ENCODE measurements at regions not wholly inside any gene's neighbourhood (a gene's known extent, or its start where the extent isn't known, plus 50 kb on each side); places are given as distances from the start of the nearest gene placed in this dataset.

- DNase-seq: no peak
Observed at GRCh38 chr9:108674766-108675530, 180.8 kb downstream of the ACTL7B start.

DNA sequence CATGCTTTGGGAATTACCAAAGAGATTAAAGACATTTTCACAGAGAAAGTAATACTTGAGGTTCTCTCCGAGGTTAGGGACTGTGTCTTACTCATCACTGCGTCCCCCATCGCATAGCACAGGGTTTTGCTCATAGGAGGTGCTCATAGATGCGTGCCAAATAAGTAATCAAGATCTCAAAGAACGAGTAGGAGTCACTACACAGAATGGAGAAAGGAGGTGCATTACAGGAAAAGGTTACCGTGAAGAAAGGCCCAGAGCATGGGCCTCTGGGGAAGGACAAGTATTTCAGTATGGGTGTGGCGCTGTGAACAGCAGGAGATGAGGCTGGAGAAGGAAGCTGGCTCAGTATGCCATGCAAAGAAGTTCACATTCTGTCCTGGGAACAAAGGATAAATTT, 182.4 kb downstream of the ACTL7B start:
- no peak for DNase-seq

DNA sequence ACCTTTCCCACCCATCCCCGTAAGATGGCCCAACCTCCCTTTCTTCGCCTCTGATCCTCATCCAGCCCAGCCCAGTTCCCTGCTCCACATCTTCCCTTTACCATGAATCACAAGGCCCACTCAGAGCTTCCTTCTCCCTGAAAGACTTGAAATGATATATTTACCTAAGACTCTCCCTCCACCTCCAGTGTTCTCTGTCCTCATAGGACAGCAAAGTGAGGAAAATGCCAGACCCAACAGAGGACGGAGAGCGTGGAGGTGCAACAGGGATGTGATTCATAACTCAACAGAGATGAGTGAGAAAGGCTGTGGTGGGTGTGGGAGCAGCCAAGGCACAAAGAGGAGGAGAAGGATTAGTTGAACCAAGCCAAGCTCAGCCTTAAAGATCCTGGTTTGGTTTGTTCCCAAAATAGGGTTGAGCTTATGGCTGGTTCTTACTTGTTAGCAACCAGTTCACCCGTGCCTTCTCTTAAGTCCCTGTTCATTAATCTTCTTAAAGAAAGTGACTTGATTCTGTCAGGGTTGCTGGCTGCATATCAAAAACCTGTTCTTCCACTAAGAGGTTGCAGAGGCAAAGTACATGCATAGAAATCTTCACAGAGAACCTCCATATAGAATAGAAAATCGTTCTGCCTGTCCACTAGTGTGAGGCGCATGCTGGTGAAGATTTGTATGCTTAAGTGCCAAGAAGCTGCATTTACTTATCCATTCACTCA, 183.2 kb downstream of the ACTL7B start:
- DNase-seq: no peak

- DNase-seq: no peak
Observed at GRCh38 chr9:108671794-108672193, 184.0 kb downstream of the ACTL7B start.

- no peak for DNase-seq
Observed at GRCh38 chr9:108671176-108671575, 184.6 kb downstream of the ACTL7B start.

- DNase-seq: no peak
Observed at GRCh38 chr9:108668938-108669335, 186.8 kb downstream of the ACTL7B start.

DNA sequence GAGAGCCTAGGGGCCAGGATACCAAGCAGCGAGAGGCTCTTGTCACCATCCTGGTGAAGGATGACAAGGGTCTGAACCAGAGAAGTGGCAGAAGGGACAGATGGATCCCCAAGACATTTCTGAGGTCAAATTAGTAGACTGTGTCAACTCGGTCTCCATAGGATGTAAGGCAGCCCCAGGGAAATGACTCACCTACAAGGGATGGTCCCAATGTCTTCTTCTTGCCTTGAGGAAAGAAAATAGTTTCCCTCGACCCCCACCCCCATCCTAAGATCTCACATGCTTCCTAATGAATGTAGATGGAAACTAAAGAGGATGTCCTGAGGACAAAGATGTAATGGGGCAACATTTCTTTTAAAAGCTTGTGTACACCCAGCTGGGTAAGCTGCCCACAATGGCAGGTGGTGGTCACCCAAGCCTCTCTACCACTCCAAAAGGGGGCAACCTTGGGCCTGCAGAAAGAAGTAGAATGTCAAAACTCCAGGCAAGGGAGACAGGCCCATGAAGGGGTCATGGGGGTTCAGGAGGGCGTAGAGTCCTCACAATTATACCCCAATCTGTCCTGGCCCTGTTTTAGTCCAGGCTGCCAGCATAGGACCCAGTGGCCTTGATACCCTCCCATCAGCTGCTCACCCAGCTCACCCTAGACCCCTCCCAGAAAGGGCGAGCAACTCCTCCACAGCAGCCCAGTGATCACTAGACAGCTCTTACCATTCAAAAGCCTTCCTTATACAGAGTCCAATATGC, 187.4 kb downstream of the ACTL7B start:
- DNase-seq: no peak

- DNase-seq: no peak
Observed at GRCh38 chr9:108666240-108666784, 189.5 kb downstream of the ACTL7B start.

DNA sequence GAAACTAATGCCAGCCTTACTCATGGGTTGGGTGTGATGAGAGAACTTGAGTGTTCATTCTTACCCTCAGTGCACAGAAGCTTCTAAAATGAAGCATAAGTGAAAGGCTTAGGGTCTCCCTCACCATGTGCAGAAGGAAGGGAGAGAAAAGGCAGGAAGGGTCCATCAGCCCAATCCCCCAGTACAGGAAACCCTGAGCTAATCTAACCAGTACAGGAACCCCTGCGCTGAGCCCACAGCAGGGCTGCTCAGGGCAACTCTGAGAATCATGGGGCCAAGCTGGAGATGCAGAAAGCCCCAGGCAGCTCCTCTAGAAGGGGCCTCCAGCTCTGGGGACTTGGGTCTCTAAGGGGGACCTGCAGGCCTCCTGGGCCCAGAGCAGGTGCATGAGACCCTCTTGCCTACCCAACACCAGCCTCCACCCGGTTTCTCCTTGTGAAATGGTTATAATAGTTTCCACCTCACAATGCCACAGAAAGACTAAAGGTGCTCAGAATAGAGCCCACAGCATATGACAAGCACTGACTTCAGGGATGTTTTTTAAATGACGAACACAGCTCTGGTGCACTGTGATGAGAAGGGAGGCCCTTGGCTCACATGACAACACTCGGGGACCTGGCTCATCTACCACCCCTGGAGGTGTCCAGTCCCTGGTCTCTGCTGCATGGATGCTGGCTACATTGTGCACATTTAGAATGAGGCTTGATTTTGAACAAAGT, 190.1 kb downstream of the ACTL7B start:
- no peak for DNase-seq

GRCh38 chr9:108664309-108665255, 191.2 kb downstream of the ACTL7B start:
- no peak for DNase-seq

DNA sequence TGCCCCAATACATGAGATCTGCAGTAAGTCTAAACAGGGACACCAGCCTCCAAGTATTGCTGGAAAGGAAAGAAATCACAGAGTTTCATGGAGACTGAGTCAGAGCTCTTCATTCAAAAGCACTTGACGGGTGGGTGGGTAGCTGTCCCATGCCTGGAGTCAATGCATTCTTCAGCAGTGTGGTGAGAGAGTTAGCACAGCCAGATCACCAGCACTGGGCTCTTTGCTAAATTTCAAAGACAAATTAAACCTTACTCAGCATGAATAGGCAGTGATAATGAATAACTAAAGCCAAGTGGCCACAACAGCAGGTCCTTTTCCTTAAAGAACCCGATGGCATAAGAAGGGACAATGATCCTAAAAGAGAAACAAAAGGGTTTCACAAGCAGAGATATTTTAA, 192.4 kb downstream of the ACTL7B start:
- DNase-seq: no peak

DNA sequence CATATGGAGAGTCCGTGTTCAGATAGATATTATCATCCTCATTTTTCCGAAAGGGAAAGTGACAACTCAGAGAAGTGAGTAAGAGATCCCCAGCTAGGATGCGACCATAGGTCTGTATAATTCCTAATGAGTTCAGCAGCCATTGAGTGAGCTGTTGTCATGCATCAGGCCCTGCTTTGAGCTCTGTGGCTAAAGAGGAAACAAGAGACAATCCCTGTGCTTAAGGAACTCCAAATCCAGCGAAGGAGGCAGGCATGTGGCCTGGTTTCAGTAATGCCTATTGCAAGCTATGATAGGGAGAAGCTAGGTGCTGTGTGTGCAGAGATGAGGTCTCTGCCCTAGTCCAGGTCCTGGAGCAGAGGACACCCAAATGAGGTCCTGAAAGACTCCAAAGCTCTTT, 192.8 kb downstream of the ACTL7B start:
- no peak for DNase-seq

DNA sequence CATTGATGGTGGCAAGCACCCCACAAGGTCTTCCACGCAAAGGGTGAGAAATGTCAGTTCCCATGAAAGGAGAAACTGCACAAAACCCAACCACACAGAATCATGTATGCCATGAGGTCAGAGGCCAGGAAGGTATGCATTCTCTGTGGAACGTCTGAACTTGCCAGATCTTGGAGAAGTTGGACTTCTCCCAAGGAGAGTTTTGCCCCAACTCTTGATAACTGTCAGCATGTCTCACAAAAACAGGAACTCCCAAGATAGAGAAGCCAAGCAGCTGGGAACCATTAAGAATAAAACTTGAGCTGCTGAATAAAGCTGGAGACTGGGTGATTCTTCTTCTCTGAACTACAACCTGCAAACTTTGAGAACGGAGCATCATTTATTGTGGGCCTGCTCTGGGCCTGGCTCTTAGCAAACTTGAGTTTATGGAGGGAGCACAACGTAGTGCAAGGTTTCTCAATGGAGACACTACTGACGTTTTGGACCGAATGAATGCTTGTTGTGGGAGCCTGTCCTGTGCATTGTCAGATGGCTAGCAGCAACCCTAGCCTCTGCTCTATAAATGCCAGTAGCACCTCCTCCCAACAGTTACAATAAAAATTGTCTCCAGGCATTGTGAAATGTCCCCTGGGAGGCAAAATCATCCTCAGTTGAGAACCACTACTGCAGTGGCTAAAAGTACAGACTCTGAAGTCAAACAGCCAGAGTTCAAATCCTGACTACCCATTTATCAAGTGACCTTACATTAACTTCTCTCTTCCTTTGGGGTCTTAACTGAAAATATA, 193.5 kb downstream of the ACTL7B start:
- DNase-seq: no peak

GRCh38 chr9:108656566-108656965, 199.2 kb downstream of the ACTL7B start:
- no peak for DNase-seq

DNA sequence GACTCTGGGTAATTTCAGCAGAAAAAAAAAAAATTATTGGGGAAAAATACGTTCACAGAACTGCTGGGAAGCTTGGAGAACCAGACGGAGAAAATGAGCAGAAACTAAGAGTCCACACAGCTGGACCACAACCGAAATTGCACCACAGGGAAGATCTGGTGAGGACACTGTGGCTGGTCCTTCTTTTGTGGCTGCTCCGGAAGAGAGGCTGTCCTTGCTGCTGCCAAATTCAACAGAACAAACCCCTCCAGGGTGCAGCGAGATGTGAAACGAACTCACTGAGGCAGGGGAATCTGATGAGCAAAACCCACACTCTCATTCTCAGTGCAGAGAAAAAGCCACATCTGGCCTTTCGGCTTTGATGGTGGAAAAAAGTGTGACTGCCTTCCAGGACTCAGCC, 200.0 kb downstream of the ACTL7B start:
- DNase-seq: no peak

DNA sequence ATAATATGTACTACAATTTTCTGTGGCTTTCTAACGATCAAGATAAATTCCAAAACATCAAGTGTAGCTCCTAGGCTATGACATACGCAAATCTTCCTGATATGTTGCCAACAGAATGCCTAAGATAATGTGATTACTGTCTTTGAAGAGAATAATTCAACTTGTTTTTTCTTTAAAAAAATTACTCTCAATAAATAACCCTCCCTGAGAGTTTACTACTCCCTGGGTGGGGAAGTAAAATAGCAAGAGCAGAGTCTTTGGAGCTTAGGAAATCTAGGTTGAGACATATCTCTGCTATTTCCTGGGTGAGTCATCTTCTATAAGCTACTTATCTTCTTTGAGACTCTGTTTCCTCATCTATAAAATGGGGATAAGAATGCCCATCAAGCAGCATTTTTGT, 201.2 kb downstream of the ACTL7B start:
- DNase-seq: no peak

GRCh38 chr9:108652851-108653250, 202.9 kb downstream of the ACTL7B start:
- DNase-seq: no peak

GRCh38 chr9:108650826-108651225, 205.0 kb downstream of the ACTL7B start:
- DNase-seq: no peak

DNA sequence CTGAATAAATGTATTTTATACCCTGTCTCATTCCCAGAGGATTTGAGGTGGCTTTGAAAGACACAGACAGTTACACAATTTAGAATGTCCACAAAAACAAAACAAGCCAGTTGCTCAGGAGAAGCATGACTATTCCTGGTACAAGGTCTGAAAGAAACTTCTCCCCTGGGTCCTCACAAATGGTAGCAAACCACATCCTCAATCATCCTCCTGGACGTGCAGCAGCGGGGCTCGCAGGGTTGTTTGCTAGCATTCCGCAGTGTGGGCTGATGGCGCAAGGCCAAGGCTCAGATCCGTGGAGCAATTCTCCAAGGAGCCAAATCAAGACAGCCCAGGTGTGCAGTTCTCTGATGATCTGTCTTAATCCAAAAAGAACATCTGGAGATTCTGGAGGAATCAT, 210.3 kb downstream of the ACTL7B start:
- DNase-seq: no peak

DNA sequence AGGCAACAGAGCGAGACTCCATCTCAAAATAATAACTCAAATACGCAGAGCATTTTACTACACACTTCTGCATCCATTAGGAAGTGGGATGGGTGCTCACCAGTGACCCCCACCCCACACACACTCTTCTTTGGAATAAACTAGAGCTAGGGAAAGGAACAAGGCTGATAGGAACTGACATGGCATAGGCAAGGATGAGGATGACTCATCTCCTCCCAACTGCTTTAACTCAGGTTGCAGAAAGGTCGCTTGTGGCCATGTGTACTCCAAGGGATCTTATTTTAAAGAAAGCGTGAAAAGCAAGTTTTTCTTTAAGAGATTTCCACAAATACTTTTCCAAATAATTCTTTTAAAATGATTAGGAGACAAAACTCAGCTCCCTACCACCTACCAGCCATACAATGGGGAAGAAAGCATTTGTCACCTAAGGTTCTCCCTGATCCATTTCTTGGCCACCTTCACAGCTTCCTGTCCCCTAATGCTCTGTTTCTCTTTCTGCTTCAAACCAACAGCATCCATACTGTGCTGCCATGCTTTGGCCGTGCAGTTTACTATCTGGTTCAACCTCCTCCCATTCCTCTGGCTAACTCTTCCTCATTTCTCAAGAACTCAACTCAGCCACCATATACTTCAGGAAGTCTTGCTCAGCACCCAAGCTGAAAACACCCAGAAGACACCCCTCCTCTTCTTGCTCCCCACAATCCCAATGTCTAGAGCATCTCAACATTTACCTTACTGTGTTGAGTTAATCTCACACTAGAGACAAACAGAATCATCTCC, 211.9 kb downstream of the ACTL7B start:
- no peak for DNase-seq

All from stimulated activated CD4-positive, alpha-beta T cell treated with anti-CD3 and anti-CD28 coated beads, Interleukin-4, amount 100 ng/mL, for 1 hour (primary cell).